T-helper 17 cell (primary cell): ENCODE measurements at regions not wholly inside any gene's neighbourhood (a gene's known extent, or its start where the extent isn't known, plus 50 kb on each side); places are given as distances from the start of the nearest gene placed in this dataset.
A peak's percentile ranks its signal among the peaks of the same experiment; 100 is the strongest.
"Not testable (repeated sequence)": the region's sequence is repeated elsewhere in the genome, so short reads cannot be mapped to it uniquely, and the experiment has no call there.

Source experiments
- ATAC-seq: fragments of 150-1000 bp; cut with Tn5 transposase; 2 replicates; pipeline ENCODE4 v1.10.0; 2021; ENCODE audit warnings: mild to moderate bottlenecking, moderate library complexity
- DNase-seq, 3 donors: peaks; one replicate each; pipeline versions ENCODE4 v3.0.0 to v3.0.0-alpha.2; 2020 to 2021
- H3K9me3 ChIP-seq: one replicate; pipeline ENCODE4 v1.7.0; 2013; ENCODE audit warnings: low read length, mild to moderate bottlenecking; ENCODE audit not compliant: control insufficient read depth, poor library complexity, severe bottlenecking
- H3K27ac Mint-ChIP-seq: one replicate; pipeline ENCODE4 v1.8.0; 2022; ENCODE audit warnings: mild to moderate bottlenecking, moderate library complexity, mixed read lengths
- H3K27me3 Mint-ChIP-seq: one replicate; pipeline ENCODE4 v1.8.0; 2022; ENCODE audit warnings: mixed read lengths
- H3K36me3 Mint-ChIP-seq: one replicate; pipeline ENCODE4 v1.8.0; 2022; ENCODE audit warnings: low read depth, mixed read lengths
- H3K4me1 Mint-ChIP-seq: one replicate; pipeline ENCODE4 v1.8.0; 2022; ENCODE audit warnings: mild to moderate bottlenecking, mixed read lengths
- H3K4me3 Mint-ChIP-seq: one replicate; pipeline ENCODE4 v1.8.0; 2022; ENCODE audit warnings: mild to moderate bottlenecking, moderate library complexity, mixed read lengths

- not testable (repeated sequence) for H3K36me3 Mint-ChIP-seq, DNase-seq, H3K4me3 Mint-ChIP-seq, H3K4me1 Mint-ChIP-seq, H3K9me3 ChIP-seq, ATAC-seq, H3K27ac Mint-ChIP-seq
- peaks cover 26% of the 10 kb centered on the region for H3K27me3 Mint-ChIP-seq
Measured at GRCh38 chr19:21668072-21668773, 99.2 kb downstream of the ZNF100 start.

DNA sequence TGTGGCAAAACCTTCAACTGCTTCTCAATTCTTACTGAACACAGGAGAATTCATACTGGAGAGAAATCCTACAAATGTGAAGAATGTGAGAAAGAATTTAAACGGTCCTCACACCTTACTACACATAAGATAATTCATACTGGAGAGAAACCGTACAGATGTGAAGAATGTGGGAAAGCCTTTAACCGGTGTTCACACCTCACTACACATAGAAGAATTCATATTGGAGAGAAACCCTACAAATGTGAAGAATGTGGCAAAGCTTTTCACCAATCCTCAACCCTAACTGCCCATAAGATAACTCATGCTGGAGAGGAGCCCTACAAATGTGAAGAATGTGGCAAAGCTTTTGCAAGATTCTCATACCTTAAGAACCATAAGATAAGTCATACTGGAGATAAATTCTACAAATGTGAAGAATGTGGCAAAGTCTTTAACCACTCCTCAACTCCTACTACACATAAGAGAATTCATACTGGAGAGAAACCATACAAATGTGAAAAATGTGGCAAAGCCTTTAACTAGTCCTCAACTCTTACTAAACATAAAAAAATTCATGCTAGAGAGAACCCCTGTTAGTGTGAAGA lies 111.7 kb downstream of the ZNF100 start:
- H3K4me1 Mint-ChIP-seq = no peaks in the 10 kb centered on the region
- H3K27ac Mint-ChIP-seq = no peak overlapping the region
- no peaks in the 10 kb centered on the region for H3K9me3 ChIP-seq
- ATAC-seq = no peak
- no peaks in the 10 kb centered on the region for H3K27me3 Mint-ChIP-seq
- no peaks in the 10 kb centered on the region for H3K36me3 Mint-ChIP-seq
- no peak for DNase-seq
- H3K4me3 Mint-ChIP-seq = no peak overlapping the region

DNA sequence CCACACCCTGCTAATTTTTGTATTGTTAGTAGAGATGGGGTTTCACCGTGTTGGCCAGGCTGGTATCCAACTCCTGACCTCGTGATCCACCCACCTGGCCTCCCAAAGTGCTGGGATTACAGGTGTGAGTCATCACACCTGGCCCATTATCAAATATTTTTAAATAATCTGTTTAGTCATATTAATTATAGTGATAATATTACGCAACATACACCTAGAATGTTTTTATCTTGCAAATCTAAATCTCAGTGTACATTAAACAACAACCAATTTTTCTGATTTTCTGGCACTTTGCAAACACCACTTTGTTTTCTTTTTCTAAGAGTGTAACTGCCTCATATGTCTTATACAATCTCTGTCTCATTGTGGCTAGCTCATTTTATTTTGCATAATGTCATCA lies 115.9 kb downstream of the ZNF100 start:
- H3K4me1 Mint-ChIP-seq, ATAC-seq, H3K27me3 Mint-ChIP-seq, DNase-seq, H3K36me3 Mint-ChIP-seq, H3K9me3 ChIP-seq, H3K4me3 Mint-ChIP-seq, H3K27ac Mint-ChIP-seq: not testable (repeated sequence)

DNA sequence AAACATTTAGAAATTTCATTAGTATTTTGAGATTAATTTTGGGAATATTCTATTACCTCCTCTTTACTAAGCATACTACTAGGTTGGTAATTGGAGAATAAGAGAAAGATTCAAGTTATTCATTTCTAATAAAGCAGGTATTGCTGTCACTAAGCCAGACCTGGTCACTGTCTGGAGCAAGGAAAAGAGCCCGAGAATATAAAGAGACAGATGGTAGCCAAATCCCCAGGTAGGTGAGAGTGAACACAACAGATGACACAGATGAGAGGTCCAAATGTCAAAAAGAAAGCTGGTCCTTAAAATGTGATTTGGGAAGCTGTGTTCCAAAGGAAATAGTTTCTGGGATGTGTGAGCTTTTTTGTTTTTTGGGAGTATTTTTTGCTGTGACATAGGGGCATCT lies 128.6 kb downstream of the ZNF100 start:
- no peaks in the 10 kb centered on the region for H3K27me3 Mint-ChIP-seq

GRCh38 chr19:21626924-21627697 lies 121.7 kb downstream of the ZNF429 start:
- no peaks in the 10 kb centered on the region for H3K9me3 ChIP-seq
- no peak for DNase-seq
- Mint-ChIP-seq H3K4me3 (no peak overlapping the region), H3K4me1 (no peaks in the 10 kb centered on the region), H3K27ac (no peak overlapping the region), H3K27me3 (no peaks in the 10 kb centered on the region), H3K36me3 (no peaks in the 10 kb centered on the region)
- no peak for ATAC-seq

More for the DNA sequence above, 128.6 kb downstream of the ZNF100 start:
- no peak overlapping the region for H3K4me3 Mint-ChIP-seq
- no peak overlapping the region for H3K27ac Mint-ChIP-seq
- H3K36me3 Mint-ChIP-seq = no peaks in the 10 kb centered on the region
- peaks cover 2% of the 10 kb centered on the region for H3K9me3 ChIP-seq
- DNase-seq (no peak), ATAC-seq (no peak)
- H3K4me1 Mint-ChIP-seq = no peaks in the 10 kb centered on the region

GRCh38 chr19:21626091-21626490 lies 120.7 kb downstream of the ZNF429 start:
- Mint-ChIP-seq H3K27me3 (no peaks in the 10 kb centered on the region), H3K4me1 (no peaks in the 10 kb centered on the region), H3K36me3 (no peaks in the 10 kb centered on the region), H3K4me3 (no peak overlapping the region), H3K27ac (no peak overlapping the region)
- H3K9me3 ChIP-seq = no peaks in the 10 kb centered on the region
- no peak for ATAC-seq
- no peak for DNase-seq

DNA sequence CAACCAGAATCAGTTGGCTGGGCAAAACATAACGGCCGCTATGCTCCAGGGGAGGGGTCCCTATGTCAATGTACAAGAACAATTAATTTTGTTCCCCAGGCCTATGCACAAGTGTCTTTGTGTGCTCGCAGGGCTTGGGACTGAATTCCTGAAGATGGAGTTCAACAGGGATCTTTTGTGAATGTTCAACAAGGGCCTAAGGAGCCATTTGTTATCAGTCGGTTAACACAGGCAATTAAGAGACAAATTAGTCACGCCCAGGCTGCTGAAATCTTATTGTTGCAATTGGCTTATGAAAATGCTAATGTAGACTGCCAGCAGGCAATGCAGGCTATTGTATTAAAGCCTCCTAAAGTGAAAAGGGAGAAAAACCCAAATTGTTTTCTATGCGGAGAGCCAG lies 117.5 kb downstream of the ZNF429 start:
- Mint-ChIP-seq H3K27ac (no peak overlapping the region), H3K4me1 (no peaks in the 10 kb centered on the region), H3K4me3 (no peak overlapping the region), H3K36me3 (no peaks in the 10 kb centered on the region), H3K27me3 (no peaks in the 10 kb centered on the region)
- no peak for ATAC-seq
- no peak for DNase-seq
- no peaks in the 10 kb centered on the region for H3K9me3 ChIP-seq

- no peak overlapping the region for H3K27ac Mint-ChIP-seq
- no peak overlapping the region for H3K4me3 Mint-ChIP-seq
- H3K27me3 Mint-ChIP-seq = no peaks in the 10 kb centered on the region
- no peaks in the 10 kb centered on the region for H3K9me3 ChIP-seq
- H3K36me3 Mint-ChIP-seq = no peaks in the 10 kb centered on the region
- ATAC-seq (no peak), DNase-seq (no peak)
- H3K4me1 Mint-ChIP-seq = no peaks in the 10 kb centered on the region
Measured at GRCh38 chr19:21621671-21622070, 116.3 kb downstream of the ZNF429 start.

DNA sequence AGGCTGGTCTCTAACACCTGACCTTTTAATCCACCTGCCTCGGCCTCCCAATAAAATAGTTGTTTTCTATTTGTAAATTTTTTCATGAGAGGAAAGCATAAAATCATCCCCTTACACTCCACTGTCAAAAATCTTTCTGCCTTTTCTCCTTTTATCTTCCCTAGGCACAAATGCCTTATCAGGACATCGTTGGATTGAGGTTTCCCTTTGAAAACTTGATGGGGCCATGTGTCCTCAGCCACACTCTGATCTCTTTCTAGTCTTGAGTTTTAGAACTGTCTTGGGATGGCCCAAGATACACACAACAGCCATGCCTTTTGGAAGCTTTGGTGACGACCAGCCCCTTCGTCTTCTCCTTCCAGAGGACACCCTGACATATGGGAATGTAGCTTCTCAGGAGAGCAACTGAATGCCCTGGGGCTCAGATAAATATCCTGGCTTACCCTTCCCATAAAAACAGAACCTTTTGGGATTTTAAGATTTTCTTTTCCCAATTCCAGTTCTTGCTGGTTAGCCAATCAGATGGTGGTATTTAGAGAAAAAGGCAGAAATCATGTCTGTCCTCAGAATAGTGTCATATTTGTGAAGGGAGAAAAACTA lies 112.4 kb downstream of the ZNF429 start:
- Mint-ChIP-seq H3K4me1 (no peaks in the 10 kb centered on the region), H3K4me3 (no peak overlapping the region), H3K27me3 (no peaks in the 10 kb centered on the region), H3K27ac (no peak overlapping the region), H3K36me3 (no peaks in the 10 kb centered on the region)
- no peaks in the 10 kb centered on the region for H3K9me3 ChIP-seq
- ATAC-seq (no peak), DNase-seq (no peak)

DNA sequence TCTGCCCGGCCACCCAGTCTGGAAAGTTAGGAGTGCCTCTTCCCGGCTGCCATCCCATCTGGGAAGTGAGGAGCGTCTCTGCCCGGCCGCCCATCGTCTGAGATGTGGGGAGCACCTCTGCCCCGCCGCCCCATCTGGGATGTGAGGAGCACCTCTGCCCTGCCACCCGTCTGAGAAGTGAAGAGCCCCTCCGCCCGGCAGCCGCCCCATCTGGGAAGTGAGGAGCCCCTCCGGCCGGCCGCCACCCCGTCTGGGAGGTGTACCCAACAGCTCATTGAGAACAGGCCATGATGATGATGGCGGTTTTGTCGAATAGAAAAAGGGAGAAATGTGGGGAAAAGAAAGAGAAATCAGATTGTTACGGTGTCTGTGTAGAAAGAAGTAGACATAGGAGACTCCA lies 109.4 kb downstream of the ZNF429 start:
- not testable (repeated sequence) for H3K4me1 Mint-ChIP-seq, DNase-seq, H3K4me3 Mint-ChIP-seq, H3K27me3 Mint-ChIP-seq, ATAC-seq, H3K27ac Mint-ChIP-seq, H3K9me3 ChIP-seq, H3K36me3 Mint-ChIP-seq

DNA sequence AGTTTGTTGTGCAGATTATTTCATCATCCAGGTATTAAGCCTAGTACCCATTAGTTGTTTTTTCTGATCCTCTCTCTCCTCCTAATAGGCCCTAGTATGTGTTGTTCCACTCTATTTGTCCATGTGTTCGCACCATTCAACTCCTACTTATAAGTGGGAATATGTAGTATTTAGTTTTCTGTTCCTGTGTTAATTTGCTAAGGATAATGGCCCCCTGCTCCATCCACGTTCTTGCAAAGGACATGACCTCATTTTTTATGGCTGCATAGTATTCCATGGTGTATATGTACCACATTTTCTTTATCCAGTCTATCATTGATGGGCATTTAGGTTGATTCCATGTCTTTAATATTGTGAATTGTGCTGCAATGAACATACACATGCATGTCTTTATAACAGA lies 107.8 kb downstream of the ZNF429 start:
- not testable (repeated sequence) for H3K4me1 Mint-ChIP-seq, H3K9me3 ChIP-seq, ATAC-seq, H3K4me3 Mint-ChIP-seq, DNase-seq, H3K27me3 Mint-ChIP-seq, H3K27ac Mint-ChIP-seq, H3K36me3 Mint-ChIP-seq

DNA sequence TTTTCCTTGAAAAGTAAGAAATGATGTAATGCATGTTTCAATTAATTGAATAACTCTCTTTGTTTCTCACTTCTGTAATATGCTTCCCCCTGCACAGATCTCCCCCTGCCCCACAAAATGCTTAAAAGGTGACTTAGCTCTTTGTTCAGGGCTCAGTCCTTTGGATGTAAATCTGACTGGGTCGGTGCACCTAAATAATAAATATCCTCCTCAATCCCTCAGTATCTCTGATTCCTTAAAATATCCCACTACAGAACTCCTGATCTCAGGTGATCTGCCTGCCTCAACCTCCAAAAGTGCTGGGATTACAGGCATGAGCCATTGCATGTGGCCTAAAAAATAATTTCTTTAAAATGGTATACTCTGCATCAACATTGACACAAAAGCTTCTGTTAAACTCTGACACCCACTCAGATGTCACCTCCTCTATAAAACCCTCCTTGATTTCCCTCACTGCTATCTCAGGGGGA lies 107.0 kb downstream of the ZNF429 start:
- Mint-ChIP-seq H3K36me3 (no peaks in the 10 kb centered on the region), H3K4me1 (no peaks in the 10 kb centered on the region), H3K27ac (peak overlapping the region; percentile 34), H3K4me3 (no peak overlapping the region), H3K27me3 (no peaks in the 10 kb centered on the region)
- no peak for ATAC-seq
- no peak for DNase-seq
- H3K9me3 ChIP-seq = no peaks in the 10 kb centered on the region

DNA sequence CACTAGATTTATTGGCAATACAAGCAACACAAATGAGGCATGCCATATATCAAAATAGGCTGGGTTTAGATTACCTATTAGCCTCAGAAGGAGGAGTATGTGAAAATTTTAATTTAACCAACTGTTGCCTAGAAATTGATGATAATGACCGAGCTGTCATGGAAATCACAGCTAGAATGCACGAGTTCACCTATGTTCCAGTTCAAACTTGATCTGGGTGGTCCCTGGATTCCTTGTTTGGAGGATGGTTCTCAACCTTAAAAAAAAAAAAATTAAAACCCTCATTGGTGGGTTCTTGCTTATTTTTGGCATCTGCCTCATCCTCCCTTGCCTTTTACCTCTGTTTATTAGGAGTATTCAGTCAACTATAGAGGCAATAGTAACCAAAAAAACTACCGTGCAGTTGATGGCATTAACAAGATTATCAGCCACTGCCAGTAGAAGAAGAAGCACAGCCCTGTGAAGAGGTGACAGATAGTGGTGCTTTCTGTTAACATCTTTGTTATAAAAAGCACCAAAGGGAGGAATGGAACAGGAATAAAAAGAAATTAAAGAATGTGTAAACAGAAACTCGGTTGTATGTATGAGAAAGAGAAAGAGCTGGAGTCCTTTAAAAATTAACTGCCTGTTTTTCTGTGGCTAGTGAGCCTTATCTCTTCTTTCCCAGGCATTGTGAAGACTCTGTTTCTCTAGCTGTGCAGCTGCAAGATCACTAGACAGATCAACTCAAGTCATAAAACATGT lies 106.4 kb downstream of the ZNF429 start:
- DNase-seq = no peak
- Mint-ChIP-seq H3K4me1 (no peaks in the 10 kb centered on the region), H3K36me3 (no peaks in the 10 kb centered on the region), H3K27ac (peak overlapping the region; percentile 34), H3K4me3 (no peak overlapping the region), H3K27me3 (no peaks in the 10 kb centered on the region)
- ATAC-seq = no peak
- H3K9me3 ChIP-seq = no peaks in the 10 kb centered on the region
